NCI-H526 (cell line): ENCODE measurements at regions not wholly inside any gene's neighbourhood (a gene's known extent, or its start where the extent isn't known, plus 50 kb on each side); places are given as distances from the start of the nearest gene placed in this dataset.
A peak's percentile ranks its signal among the peaks of the same experiment; 100 is the strongest.

Source experiments
- DNase-seq, 2 experiments: peaks; one replicate each; lab custom pipeline; 2025; lab: John Stamatoyannopoulos, UW

GRCh38 chr15:85847031-85847430 lies 52.3 kb upstream of the KLHL25 start:
- no peak for DNase-seq

GRCh38 chr15:85849946-85850345 lies 55.2 kb upstream of the KLHL25 start:
- DNase-seq: no peak

- no peak for DNase-seq
These were observed 58.2 kb upstream of the KLHL25 start for GRCh38 chr15:85852969-85853368.

GRCh38 chr15:85854345-85855097 lies 59.8 kb upstream of the KLHL25 start:
- peak; percentile 42 to 73 for DNase-seq

- peak; percentile 63 to 90 for DNase-seq
These were observed 64.1 kb upstream of the KLHL25 start for GRCh38 chr15:85858586-85859375.

GRCh38 chr15:85859671-85860070 lies 64.9 kb upstream of the KLHL25 start:
- DNase-seq: no peak

GRCh38 chr15:85860394-85861161 lies 65.9 kb upstream of the KLHL25 start:
- no peak for DNase-seq

- peak; percentile 11 to 76 for DNase-seq
These were observed 70.5 kb upstream of the KLHL25 start for GRCh38 chr15:85865070-85865684.

GRCh38 chr15:85867250-85867649 lies 72.5 kb upstream of the KLHL25 start:
- no peak for DNase-seq

GRCh38 chr15:85869124-85869523 lies 74.4 kb upstream of the KLHL25 start:
- DNase-seq: no peak

GRCh38 chr15:85870216-85871014 lies 75.7 kb upstream of the KLHL25 start:
- DNase-seq: no peak

GRCh38 chr15:85871545-85871944 lies 76.8 kb upstream of the KLHL25 start:
- no peak for DNase-seq

GRCh38 chr15:85872125-85872524 lies 77.4 kb upstream of the KLHL25 start:
- DNase-seq: no peak

GRCh38 chr15:85874236-85874635 lies 79.5 kb upstream of the KLHL25 start:
- no peak for DNase-seq

- peak; percentile 63 to 69 for DNase-seq
These were observed 81.0 kb upstream of the KLHL25 start for GRCh38 chr15:85875756-85876155.

GRCh38 chr15:85878828-85879225 lies 84.1 kb upstream of the KLHL25 start:
- no peak for DNase-seq

- DNase-seq: no peak
These were observed 84.8 kb upstream of the KLHL25 start for GRCh38 chr15:85879334-85880163.

GRCh38 chr15:85880501-85881190 lies 85.9 kb upstream of the KLHL25 start:
- no peak for DNase-seq

- DNase-seq: peak; percentile 65 to 81
These were observed 91.6 kb upstream of the KLHL25 start for GRCh38 chr15:85886309-85886811.
